GM19328 (cell line): ENCODE measurements at regions not wholly inside any gene's neighbourhood (a gene's known extent, or its start where the extent isn't known, plus 50 kb on each side); places are given as distances from the start of the nearest gene placed in this dataset.
"Not testable (repeated sequence)": the region's sequence is repeated elsewhere in the genome, so short reads cannot be mapped to it uniquely, and the experiment has no call there.

ENCODE experiments used
- ATAC-seq: cut with Tn5 transposase; IDR thresholded peaks from one replicate; pipeline ENCODE4 v1.9.1; 2021; ENCODE audit warnings: mild to moderate bottlenecking, moderate library complexity; ENCODE audit not compliant: unreplicated experiment

DNA sequence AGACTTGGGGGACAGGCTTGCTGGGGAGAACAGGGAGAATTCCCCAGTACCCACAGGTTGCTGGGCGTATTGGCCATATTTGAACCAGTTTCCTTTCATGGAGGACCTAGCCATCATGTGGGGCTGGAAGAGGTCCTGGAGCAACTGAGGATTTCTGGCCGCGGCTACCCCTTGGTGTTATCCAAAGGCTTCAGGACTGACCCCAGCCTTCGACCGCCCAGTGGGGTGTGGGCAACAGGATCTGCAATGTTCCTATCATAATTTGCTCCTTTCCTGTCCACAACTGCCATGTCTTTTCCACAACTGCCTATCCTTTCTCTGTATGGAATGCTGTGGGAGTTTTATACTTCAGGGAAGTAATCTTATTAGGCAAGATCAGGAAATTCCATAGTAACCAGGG is 1053.6 kb upstream of the SLC39A10 start:
- no peak for ATAC-seq

GRCh38 chr2:194602750-194603149 is 1054.3 kb upstream of the SLC39A10 start:
- no peak for ATAC-seq

DNA sequence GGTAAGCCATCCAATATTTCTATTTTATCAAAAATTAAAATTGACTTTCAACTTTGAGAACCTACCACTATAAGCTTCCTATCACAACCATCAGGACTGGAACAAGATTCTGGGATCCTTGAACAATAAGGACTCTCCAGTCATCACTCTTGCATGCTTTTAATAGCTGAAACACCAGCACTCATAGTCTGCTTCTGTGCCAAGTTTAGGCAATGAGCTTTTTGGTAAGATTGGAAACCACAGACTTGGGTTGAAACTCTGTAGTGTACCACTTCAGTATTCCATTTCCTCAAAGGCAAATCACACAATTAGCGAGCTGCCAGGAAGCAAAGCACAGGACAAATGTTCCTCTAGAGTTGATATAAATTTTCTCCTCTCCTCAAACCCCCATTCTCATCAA is 1065.8 kb upstream of the SLC39A10 start:
- ATAC-seq = no peak

DNA sequence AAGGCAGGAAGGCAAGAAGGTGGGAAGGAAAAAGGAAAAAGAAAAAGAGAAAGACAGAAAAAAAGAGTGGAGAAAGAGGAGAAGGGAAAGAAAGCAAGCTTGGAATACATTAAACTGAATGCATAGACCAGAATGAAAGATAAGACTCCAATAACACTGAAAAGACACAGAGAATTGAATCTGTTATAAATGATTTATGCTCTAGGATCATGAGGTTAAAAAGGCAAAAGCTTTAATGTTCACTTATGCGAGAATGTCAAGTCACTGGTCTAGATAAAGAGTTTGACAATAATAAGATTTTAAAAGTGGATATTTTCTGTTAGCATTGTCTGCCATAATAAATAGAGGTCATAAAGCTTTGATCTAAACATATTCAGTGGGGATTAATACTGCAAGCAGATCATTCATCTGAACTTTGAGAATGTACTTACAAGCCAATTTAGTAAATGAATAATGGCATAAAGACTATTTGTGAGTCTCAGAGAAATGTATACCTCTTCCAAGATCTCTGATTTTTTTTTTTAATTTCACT is 1069.2 kb upstream of the SLC39A10 start:
- ATAC-seq = no peak

- ATAC-seq = peak; percentile 39
Measured at GRCh38 chr2:194567661-194568017, 1089.4 kb upstream of the SLC39A10 start.

GRCh38 chr2:194566907-194567660 is 1089.9 kb upstream of the SLC39A10 start:
- peak; percentile 61 for ATAC-seq

- ATAC-seq = no peak
Measured at GRCh38 chr2:194564422-194564821, 1092.6 kb upstream of the SLC39A10 start.

DNA sequence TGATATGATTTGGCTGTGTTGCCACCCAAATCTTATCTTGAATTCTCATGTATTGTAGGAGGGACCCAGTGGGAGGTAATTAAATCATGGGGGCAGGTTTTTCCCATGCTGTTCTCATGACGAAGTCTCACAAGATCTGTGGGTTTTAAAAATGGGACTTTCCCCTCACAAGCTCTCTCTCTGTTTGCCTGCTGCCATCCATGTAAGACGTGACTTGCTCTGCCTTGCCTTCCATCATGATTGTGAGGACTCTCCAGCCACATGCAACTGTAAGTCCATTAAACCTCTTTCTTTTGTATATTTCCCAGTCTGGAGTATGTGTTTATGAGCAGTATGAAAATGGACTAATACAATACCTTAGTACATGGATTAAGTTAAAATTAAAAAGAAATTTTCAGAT is 1094.7 kb upstream of the SLC39A10 start:
- no peak for ATAC-seq

- ATAC-seq = no peak
Measured at GRCh38 chr2:194559964-194560363, 1097.1 kb upstream of the SLC39A10 start.

- ATAC-seq = no peak
Measured at GRCh38 chr2:194559523-194559922, 1097.5 kb upstream of the SLC39A10 start.

DNA sequence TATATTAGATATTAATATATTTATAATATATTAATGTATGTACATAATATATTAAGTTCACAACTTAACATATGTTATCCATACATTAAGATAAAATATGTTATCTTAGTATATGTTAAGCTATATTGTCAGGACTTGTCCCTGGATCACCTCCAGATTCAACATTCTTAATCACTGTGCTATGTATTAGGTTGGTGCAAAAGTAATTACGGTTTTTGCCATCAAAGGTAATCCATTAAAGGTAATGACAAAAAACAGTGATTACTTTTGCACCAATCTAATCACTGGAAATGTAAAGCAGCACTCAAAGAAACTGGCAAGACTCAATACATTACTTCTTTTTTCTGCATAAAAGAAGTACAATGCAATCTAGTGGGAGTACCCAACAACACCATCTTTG is 1099.0 kb upstream of the SLC39A10 start:
- ATAC-seq = no peak

GRCh38 chr2:194556629-194557028 is 1100.4 kb upstream of the SLC39A10 start:
- no peak for ATAC-seq

GRCh38 chr2:194553980-194554379 is 1103.0 kb upstream of the SLC39A10 start:
- ATAC-seq = no peak

DNA sequence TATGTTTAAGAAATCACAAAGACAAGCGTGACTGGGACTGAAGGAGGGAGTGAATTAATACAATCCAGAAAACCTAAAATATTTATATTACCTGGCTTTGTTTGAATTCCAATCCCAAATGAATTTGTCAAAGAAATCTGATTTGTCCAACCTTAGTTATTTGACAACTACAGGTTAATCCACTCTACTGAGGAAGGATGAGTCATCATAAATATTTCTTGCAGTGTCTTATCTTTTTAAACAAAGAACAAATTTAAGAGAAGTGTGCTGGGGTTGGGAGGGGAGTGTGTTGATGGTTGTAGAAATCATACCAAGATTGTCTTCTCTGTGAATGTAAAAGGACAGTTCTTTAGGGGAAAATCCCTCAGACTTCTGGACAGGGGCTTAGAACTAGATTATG is 1106.3 kb upstream of the SLC39A10 start:
- no peak for ATAC-seq

GRCh38 chr2:194549387-194549786 is 1107.6 kb upstream of the SLC39A10 start:
- ATAC-seq = no peak

DNA sequence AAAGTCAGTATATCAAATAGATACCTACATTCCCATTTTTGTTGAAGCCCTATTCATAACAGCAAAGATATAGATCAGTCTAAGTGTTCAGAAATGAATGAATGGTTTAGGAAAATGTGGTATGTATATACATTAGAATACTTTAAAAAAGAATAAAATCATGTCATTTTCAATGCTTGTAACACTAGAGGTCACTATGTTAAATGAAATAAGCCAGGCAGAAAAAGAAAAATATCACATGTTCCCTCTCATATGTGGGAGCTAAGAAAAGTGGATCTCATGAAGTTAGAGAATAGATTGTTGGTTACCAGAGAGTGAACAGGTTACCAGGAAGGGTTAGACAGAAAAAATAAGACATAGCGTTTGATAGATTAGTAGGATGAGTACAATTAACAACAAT is 1111.0 kb upstream of the SLC39A10 start:
- no peak for ATAC-seq

- no peak for ATAC-seq
Measured at GRCh38 chr2:194539425-194539824, 1117.6 kb upstream of the SLC39A10 start.

GRCh38 chr2:194526121-194526520 is 1130.9 kb upstream of the SLC39A10 start:
- ATAC-seq = no peak

GRCh38 chr2:194514281-194514680 is 1142.7 kb upstream of the SLC39A10 start:
- no peak for ATAC-seq

DNA sequence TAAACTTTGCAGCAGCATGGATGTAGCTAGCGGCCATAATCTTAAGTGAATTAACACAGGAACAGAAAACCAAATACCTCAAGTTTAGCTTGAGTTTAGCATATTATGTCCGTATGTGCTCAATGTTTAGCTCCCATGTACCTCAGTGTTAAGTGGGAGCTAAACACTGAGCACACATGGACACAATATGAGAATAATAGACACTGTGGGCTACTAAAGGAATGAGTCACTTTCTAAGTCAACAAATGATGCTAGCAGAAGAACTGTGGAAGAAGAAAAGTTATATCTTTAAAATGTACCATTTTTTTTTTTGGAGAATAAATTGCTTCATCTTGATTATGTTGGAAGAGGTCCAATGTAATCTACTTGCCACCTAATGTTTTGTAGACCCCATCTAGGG is 1146.0 kb upstream of the SLC39A10 start:
- ATAC-seq = not testable (repeated sequence)

GRCh38 chr2:194504876-194505275 is 1152.2 kb upstream of the SLC39A10 start:
- ATAC-seq = not testable (repeated sequence)

DNA sequence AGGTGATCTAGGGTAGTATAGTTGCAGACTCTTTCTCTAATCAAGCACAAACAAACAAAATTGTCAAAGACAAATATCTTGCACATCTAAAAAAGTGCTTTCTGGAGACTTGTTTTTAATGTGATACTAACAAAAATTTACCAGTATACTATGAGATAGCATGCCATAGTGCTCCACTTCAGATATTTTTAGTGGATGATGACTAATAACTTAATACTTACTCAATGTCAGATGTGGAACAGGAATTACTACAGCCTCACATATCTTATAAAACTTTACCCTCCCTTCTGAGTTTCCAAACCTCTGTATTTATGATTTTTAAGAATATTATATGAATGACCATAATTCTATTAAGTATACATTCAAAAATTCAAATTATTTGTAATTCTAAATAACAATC is 1162.0 kb upstream of the SLC39A10 start:
- ATAC-seq = no peak

DNA sequence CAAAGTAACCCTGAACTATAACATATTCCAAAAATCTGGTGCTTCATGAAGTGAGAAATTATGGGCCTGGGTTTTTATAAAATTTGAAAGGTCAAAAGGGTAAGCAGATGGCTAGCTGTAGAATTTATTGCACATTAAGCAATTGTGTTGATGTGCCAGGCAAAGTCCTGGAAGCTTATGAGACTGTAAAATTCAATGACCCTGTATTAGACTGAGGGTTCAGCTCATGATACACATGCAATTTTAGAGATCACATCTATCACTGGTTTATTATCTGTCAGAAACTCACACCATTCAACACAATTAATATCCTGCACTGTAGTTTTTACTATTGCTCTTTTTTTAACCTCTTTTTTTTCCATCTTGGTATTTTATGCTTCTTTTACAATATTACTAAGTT is 1162.6 kb upstream of the SLC39A10 start:
- ATAC-seq = no peak
